Tongue (tissue), 1 donor: ENCODE measurements at regions not wholly inside any gene's neighbourhood (a gene's known extent, or its start where the extent isn't known, plus 50 kb on each side); places are given as distances from the start of the nearest gene placed in this dataset.
"Not testable (repeated sequence)": the region's sequence is repeated elsewhere in the genome, so short reads cannot be mapped to it uniquely, and the experiment has no call there.

Experiments used
- DNase-seq: peaks from one replicate; pipeline ENCODE4 v3.0.0-alpha.2; 2015

DNA sequence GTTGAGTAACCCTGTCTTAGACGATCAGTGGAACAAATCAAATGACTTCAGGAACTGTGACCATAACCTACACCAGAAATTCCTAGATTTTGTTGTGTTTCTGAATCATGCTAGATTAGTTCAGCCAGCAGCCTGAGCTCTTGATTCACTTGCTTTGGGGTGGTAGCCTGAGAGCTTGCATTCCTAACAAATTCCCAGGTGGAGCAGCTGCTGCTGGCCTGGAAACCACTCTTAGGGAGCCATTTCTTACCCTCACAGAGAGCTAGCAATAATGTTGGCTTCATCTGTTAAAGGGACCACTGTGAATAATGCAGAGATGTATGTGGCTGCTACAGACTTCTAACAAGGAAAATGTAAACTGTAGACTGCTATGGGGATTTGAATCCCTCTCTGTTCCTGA, 388.1 kb upstream of the PRR20A start:
- no peak for DNase-seq

DNA sequence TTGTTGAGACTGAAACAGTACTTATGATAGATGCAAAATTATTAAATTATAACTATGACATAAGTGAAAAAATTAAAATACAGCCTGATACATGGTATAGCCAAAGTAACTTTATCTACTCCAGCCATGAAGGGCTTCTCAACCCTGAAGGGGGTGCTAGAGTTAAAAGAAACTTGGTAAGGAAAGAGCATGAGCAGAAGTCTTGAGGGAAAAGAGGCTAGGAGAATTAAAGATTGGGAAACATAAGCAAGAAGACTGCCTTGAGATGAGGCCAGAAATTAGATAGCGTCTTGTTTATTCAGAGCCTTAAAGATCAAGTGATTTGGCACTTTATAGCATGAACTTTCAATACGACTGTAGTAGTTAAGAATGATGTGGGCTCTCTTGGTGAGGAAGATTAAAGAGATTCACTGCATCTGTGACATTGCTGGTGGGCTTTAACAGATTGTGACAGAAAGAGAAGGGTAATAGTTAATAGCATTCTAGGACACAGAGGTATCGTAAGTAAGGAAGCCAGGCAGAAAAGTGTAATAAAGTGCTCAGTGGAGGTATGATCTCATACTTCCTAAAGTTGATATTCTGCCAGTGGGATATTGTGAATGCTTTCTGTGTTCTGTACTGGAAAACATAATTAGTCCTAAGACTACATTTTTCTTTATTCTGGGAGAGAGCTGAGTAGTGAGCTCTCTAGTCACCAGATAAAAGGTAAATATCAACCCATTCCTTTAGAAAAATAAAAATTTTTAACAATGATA, 385.4 kb upstream of the PRR20A start:
- DNase-seq: peak; percentile 18

- DNase-seq: not testable (repeated sequence)
Observed at GRCh38 chr13:56763333-56763732, 377.4 kb upstream of the PRR20A start.

- no peak for DNase-seq
Observed at GRCh38 chr13:56773148-56773547, 367.6 kb upstream of the PRR20A start.

- DNase-seq: no peak
Observed at GRCh38 chr13:56789527-56789926, 351.2 kb upstream of the PRR20A start.

DNA sequence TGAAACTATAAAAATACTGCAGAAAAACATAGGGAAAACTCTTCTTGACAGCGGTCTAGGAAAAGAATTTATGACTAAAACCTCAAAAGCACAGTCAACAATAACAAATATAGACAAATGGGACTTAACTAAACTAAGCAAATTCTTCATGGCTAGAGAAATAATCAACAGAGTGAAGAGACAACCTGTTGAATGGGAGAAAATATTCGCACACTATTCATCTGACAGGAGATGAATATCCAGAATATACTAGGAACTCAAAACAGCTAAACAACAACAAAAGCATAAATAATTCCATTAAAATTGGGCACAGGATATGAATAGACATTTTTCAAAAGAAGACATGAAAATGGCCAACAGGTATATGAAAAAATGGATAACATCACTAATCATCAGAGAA, 303.6 kb upstream of the PRR20A start:
- DNase-seq: no peak

DNA sequence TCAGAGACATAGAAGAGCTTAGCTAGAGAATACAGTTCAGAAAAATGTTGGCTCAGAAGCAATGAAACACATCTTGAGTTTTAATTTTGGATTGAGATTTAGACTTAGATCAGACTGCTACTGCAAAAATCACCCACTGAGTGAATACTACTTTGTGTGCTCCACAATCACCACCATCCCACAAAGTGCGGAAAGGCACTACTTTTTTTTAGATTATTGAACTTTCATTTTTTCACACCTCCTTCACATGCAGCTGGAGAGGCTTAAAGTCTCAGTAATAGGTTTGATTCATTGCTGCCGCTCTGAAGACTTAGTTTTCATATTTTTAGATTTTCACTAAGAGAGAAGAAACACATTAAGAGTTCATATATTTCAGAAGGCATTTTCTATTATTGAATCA, 289.9 kb upstream of the PRR20A start:
- no peak for DNase-seq

- DNase-seq: no peak
Observed at GRCh38 chr13:56861476-56861875, 279.2 kb upstream of the PRR20A start.

GRCh38 chr13:56864451-56864850, 276.3 kb upstream of the PRR20A start:
- no peak for DNase-seq

DNA sequence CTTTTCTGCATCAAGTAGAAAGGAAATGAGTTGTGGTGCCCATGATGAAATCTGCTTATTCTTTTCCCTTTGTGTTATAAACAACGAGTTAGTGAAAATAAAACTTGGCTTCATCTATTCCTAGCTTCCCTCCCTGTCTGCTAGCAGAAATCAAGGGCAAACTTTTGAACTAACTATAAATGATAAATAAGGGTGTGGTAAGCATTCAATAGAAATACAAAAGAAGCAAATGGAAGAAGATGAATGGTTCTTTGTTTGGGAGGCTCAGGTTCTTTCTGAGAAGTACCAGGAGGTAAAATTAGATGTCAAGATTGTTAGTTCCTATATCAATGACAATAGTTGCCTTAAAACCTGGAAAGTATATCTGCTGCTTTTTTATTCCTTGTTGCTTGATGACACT, 275.3 kb upstream of the PRR20A start:
- DNase-seq: no peak

GRCh38 chr13:56869671-56870070, 271.0 kb upstream of the PRR20A start:
- DNase-seq: no peak

- DNase-seq: no peak
Observed at GRCh38 chr13:56886398-56886797, 254.3 kb upstream of the PRR20A start.

DNA sequence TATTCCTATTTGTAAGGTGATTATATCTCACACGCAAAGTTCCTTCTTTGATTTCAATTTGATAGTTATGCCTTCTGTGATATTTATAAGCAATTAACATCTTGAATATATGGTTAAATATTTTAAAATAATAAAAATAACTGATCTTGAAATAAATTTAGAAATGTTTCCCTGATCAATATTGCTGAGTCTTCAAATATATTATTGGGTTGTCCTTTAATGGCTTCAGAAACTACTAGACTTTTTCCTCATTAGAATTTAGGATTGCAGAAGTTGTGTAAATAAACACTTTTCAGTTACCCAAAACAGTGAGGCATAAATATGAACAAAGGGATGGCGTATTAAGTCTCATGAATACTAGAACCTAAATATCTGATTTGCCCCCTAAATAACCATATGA, 252.3 kb upstream of the PRR20A start:
- no peak for DNase-seq

DNA sequence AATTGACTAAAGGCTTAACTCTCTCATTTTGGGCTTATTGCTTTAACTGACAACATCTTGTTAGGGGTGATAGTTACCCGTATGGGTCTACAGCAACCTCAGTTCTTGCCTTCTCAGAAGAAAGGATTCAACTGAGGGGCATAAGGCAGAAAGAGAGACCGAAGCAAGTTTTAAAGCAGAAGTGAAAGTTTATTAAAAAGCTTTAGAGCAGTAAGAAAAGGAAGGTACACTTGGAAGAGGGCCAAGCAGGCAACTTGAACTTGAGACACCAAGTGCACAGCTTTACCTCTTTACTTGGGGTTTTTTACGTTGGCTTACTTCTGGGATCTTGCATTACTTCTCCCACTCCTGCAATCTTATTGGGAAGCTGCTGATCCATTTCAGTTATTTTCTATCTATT, 246.9 kb upstream of the PRR20A start:
- DNase-seq: no peak

DNA sequence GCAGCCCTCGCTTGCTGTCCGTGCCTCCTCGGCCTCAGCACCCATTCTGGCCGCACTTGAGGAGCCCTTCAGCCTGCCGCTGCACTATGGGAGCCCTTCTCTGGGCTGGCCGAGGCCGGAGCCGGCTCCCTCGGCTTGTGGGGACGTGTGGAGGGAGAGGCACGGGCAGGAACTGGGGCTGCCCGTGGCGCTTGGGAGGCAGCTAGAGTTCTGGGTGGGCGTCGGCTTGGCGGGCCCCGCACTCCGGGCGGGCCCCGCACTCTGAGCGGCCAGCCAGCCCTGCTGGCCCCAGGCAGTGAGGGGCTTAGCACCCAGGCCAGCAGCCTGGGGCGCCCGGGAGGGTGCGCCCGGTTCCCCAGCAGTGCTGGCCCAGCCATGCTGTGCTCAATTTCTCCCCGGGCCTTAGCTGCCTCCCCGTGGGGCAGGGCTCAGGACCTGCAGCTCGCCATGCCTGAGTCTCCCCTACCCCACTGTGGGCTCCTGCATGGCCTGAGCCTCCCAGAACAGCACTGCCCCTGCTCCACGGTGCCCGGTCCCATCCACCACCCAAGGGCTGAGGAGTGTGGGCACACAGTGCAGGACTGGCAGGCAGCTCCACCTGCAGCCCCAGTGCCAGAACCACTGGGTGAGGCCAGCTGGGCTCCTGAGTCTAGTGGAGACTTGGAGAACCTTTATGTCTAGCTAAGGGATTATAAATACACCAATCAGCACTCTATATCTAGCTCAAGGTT, 240.0 kb upstream of the PRR20A start:
- no peak for DNase-seq

DNA sequence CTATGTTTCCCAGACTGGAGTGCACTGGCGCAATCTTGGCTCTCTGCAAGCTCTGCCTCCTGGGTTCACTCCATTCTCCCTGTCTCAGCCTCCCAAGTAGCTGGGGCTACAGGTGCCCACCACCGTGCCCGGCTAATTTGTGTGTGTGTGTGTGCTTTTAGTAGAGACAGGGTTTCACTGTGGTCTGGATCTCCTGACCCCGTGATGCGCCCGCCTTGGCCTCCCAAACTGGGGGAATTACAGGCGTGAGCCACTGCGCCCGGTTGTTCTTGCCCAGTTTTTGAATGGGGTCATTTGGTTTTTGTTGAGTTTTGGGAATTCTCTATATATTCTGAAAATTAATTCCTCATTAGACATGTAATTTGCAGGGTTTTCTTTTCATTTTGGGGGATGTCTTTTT, 238.4 kb upstream of the PRR20A start:
- no peak for DNase-seq

DNA sequence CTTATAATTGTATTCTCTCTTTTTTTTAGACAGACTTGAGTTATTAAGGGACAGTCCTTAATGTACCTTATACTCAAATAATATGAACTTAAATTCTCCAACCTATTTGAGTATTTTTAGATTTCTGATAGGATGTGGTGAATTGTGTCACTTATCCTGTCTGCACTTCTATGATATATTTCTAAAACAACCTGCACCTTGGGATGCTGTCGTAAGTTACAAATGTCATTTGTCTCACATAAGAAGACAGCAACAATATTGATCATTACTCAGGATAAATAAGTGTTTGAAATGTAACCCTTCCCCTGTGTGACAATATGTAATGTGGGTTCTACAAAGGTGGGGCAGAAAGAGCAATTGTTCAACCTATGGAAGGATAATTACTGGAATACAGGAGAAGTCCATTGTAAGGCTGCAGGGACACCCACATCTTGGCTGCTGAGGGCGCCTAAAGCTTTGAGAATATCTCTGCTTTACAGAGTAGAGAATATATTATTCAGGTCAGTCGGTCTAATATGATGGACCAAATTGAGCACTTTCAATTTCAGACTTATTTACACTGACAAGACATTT, 236.9 kb upstream of the PRR20A start:
- DNase-seq: no peak

GRCh38 chr13:56906909-56907308, 233.8 kb upstream of the PRR20A start:
- no peak for DNase-seq

GRCh38 chr13:56907766-56908165, 233.0 kb upstream of the PRR20A start:
- DNase-seq: peak; percentile 46

DNA sequence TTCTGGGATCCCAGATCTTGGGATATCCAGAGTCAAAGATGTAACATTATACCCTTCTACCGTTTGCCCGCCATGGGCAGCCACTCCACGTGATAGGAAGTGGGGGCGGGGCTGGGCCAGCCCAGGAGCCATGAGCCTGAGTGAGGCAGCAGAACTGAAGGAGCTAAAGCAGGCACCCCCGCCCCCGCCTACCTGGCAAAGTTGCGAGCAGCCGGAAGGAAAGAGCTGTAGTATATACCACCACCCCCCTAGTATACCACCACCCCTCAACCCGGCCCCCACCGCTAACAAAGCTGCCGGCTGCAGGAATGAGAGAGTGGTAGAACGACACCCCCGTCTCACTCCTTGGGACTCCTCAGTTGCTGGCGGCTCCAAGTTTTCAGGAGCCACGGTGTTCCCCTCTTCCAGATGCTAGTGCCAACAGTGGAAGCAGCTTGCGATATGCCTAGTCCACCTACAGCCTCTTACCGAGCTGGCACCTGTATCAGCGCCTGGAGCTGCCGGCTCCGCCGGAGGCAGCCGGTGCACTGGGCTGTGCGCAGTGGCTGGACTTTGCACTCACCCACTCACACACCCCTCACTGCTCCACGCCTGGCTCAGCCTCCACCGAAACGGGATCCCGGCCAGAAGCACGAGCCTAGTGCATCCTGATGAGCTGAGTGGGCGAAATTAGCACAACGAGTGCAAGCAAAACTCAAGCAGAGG, 230.7 kb upstream of the PRR20A start:
- DNase-seq: no peak

- DNase-seq: no peak
Observed at GRCh38 chr13:56917966-56918365, 222.8 kb upstream of the PRR20A start.

DNA sequence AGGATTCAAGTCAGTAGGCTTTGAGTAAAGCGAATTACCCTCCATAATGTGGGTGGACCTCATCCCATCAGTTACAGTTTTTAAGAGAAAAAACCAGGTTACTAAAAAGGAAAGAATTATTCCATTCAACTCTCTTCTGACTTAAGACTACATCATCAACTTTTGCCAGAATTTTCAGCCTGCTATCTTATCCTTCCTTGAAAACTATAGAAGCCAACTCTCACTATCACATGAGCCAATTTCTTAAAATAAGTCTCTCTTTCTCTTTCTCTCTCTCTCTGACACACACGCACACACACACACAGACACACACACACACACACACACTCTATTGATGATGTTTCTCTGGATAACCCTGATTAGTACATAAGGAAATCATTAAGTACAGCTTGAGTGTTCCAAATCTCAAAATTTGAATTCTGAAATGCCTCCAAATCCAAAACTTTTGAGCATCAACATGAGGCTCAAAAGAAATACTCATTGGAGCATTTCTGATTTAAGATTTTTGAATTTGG, 217.0 kb upstream of the PRR20A start:
- peak; percentile 9 for DNase-seq

DNA sequence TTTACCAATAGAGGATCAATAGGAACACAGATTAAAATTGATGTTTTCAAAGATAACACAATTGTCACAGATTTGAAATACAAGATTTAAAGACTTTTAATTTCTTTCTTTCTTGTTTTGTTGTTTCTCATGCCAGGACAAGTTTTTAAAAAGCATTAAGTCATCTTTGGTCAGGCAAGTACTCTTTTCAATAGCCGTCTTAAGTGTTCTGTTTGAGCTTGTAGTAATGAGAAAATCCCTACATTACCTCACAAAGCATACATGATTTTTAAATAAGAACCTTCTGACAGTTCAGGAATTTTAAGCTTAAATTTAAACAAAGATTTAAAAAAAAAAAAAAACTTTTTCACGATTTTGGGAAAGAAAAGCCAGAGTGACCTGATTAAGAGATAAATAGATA, 216.3 kb upstream of the PRR20A start:
- peak; percentile 37 for DNase-seq
